ENCODE measurements at regions not wholly inside any gene's neighbourhood (a gene's known extent, or its start where the extent isn't known, plus 50 kb on each side); places are given as distances from the start of the nearest gene placed in this dataset.
"Not testable (repeated sequence)": the region's sequence is repeated elsewhere in the genome, so short reads cannot be mapped to it uniquely, and the experiment has no call there.

GRCh38 chr12:72215287-72215686 is 56.9 kb upstream of the TRHDE start:
- BruUV-seq (replicated peaks); H4K20me1 ChIP-seq (ENCODE audit: control insufficient read depth, insufficient read depth); H3K27me3 ChIP-seq (replicated peaks in 1 of 2; ENCODE audit: control insufficient read depth in 2 of 2, insufficient read depth in 2 of 2, low read length in 1 of 2); CTCF ChIA-PET; H3K4me2 ChIP-seq (ENCODE audit: control insufficient read depth, insufficient read depth); H3K9ac ChIP-seq (ENCODE audit: control insufficient read depth, insufficient read depth, low read length); H3K4me3 ChIP-seq; in situ Hi-C loops (cut with MboI); H3K36me3 ChIP-seq (ENCODE audit: control insufficient read depth in 2 of 2, insufficient read depth in 2 of 2, low read length in 1 of 2); DNase-seq (ENCODE audit: low read depth, low spot score); SMC1A ChIA-PET (ENCODE audit: uncharacterized antibody, unreplicated experiment); H3K4me1 ChIP-seq (ENCODE audit: control insufficient read depth, insufficient read depth, low read length); intact Hi-C loops (cut with micrococcal nuclease; ENCODE audit: unreplicated experiment); H3K9me3 ChIP-seq (replicated peaks; ENCODE audit: control insufficient read depth, insufficient read depth, low read length); FAIRE-seq; ATAC-seq; H3K27ac ChIP-seq (ENCODE audit: control insufficient read depth, insufficient read depth); RAD21 ChIA-PET (ENCODE audit: unreplicated experiment); H2AFZ ChIP-seq (ENCODE audit: control insufficient read depth, low read depth, low read length); POLR2A ChIA-PET; H3K79me2 ChIP-seq (ENCODE audit: control insufficient read depth, insufficient read depth, low read length): not testable (repeated sequence)
- WGBS (ENCODE audit: insufficient coverage, insufficient replicate concordance, low lambda C conversion rate, missing lambda C conversion rate) = 21% methylated on average over 2 of the region's 3 CpGs

- ChIA-PET RAD21 (ENCODE audit: unreplicated experiment) (no interaction called here), CTCF (no interaction called here), POLR2A (no interaction called here), SMC1A (ENCODE audit: uncharacterized antibody, unreplicated experiment) (no interaction called here)
- in situ Hi-C loops (cut with MboI) = no loop called here
- no peak overlapping the region for H3K4me3 ChIP-seq
- ATAC-seq = no peak
- no peaks in the 10 kb centered on the region for H3K27me3 ChIP-seq (replicated peaks in 1 of 2; ENCODE audit: control insufficient read depth in 2 of 2, insufficient read depth in 2 of 2, low read length in 1 of 2)
- no peaks in the 10 kb centered on the region for H4K20me1 ChIP-seq (ENCODE audit: control insufficient read depth, insufficient read depth)
- H3K36me3 ChIP-seq (ENCODE audit: control insufficient read depth in 2 of 2, insufficient read depth in 2 of 2, low read length in 1 of 2) = no peaks in the 10 kb centered on the region
- no peak for DNase-seq (ENCODE audit: low read depth, low spot score)
- no peak overlapping the region for H3K9ac ChIP-seq (ENCODE audit: control insufficient read depth, insufficient read depth, low read length)
- intact Hi-C loops (cut with micrococcal nuclease; ENCODE audit: unreplicated experiment) = no loop called here
- TF ChIP-seq MEF2A (IDR thresholded peaks at IDR 0.05; ENCODE audit: insufficient read depth, low read depth, low read length) = no peak
- TF ChIP-seq PML (IDR thresholded peaks at IDR 0.05; ENCODE audit: low read length) = no peak
- TF ChIP-seq TAF1 (IDR thresholded peaks at IDR 0.05; ENCODE audit: borderline replicate concordance, low read depth, low read length) = no peak
- TF ChIP-seq, protein P1, sequence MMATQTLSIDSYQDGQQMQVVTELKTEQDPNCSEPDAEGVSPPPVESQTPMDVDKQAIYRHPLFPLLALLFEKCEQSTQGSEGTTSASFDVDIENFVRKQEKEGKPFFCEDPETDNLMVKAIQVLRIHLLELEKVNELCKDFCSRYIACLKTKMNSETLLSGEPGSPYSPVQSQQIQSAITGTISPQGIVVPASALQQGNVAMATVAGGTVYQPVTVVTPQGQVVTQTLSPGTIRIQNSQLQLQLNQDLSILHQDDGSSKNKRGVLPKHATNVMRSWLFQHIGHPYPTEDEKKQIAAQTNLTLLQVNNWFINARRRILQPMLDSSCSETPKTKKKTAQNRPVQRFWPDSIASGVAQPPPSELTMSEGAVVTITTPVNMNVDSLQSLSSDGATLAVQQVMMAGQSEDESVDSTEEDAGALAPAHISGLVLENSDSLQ (IDR thresholded peaks at IDR 0.05) = no peak
- TF ChIP-seq NBN (IDR thresholded peaks at IDR 0.05) = no peak
- TF ChIP-seq HSF1 (IDR thresholded peaks at IDR 0.05; ENCODE audit: low read depth, low read length) = no peak
- BruUV-seq (replicated peaks) = no TSS peak
- no peaks in the 10 kb centered on the region for H3K4me1 ChIP-seq (ENCODE audit: control insufficient read depth, insufficient read depth, low read length)
- no peak overlapping the region for H3K27ac ChIP-seq (ENCODE audit: control insufficient read depth, insufficient read depth)
- no peaks in the 10 kb centered on the region for H3K79me2 ChIP-seq (ENCODE audit: control insufficient read depth, insufficient read depth, low read length)
- no peak overlapping the region for H2AFZ ChIP-seq (ENCODE audit: control insufficient read depth, low read depth, low read length)
- no peaks in the 10 kb centered on the region for H3K9me3 ChIP-seq (replicated peaks; ENCODE audit: control insufficient read depth, insufficient read depth, low read length)
- no peak for FAIRE-seq
- H3K4me2 ChIP-seq (ENCODE audit: control insufficient read depth, insufficient read depth) = no peak overlapping the region
Observed at GRCh38 chr12:72219937-72220336, 52.2 kb upstream of the TRHDE start.

Data from GM12878 (cell line).